Heart right ventricle (tissue), 16 donors: ENCODE measurements at regions not wholly inside any gene's neighbourhood (a gene's known extent, or its start where the extent isn't known, plus 50 kb on each side); places are given as distances from the start of the nearest gene placed in this dataset.

Experiments
- ATAC-seq, 8 donors: fragments of 200-7000 bp; cut with Tn5 transposase; one replicate each; pipeline ENCODE4 v1.9.1; 2020; ENCODE audit warnings: mild to moderate bottlenecking in 8 of 8, moderate library complexity in 8 of 8, moderate number of reproducible peaks in 1 of 8
- DNase-seq, 2 donors: peaks; one replicate each; pipeline ENCODE4 v3.0.0-alpha.2; 2020
- H3K27ac ChIP-seq, 10 donors: fragments of 200-600 bp; sonication (generic) in 2 of 10; one replicate each; pipeline versions ENCODE4 v1.5.0 to v1.8.0; 2020 to 2022; ENCODE audit warnings: mild to moderate bottlenecking in 3 of 10
- H3K27me3 ChIP-seq, 7 donors: fragments of 200-600 bp; one replicate each; pipeline ENCODE4 v1.8.0; 2021 to 2022; ENCODE audit warnings: mild to moderate bottlenecking in 2 of 7
- H3K36me3 ChIP-seq, 9 donors: fragments of 200-600 bp; sonication (generic) in 1 of 9; one replicate each; pipeline versions ENCODE4 v1.5.0 to v1.8.0; 2020 to 2022; ENCODE audit warnings: mild to moderate bottlenecking in 2 of 9
- H3K4me1 ChIP-seq, 9 donors: fragments of 200-600 bp; sonication (generic) in 1 of 9; one replicate each; pipeline versions ENCODE4 v1.5.0 to v1.8.0; 2020 to 2022; ENCODE audit warnings: mild to moderate bottlenecking in 4 of 9
- H3K4me3 ChIP-seq, 10 donors: fragments of 200-600 bp; sonication (generic) in 2 of 10; one replicate each; pipeline versions ENCODE4 v1.5.0 to v1.8.0; 2020 to 2022; ENCODE audit warnings: mild to moderate bottlenecking in 7 of 10, moderate library complexity in 2 of 10
- H3K9me3 ChIP-seq, 11 donors: fragments of 200-600 bp in 10 of 11; sonication (generic) in 2 of 11; one replicate each; pipeline versions ENCODE4 v1.5.0 to v1.8.0; 2013 to 2022; ENCODE audit warnings: mild to moderate bottlenecking in 2 of 11, control low read depth in 1 of 11, moderate library complexity in 1 of 11
- WGBS, 2 donors: extraction: QIAGEN DNeasy Blood & Tissue Kit; methylation state at CpG; one replicate each; pipeline ENCODE4 v1.1.7; 2013; ENCODE audit warnings: inconsistent platforms in 1 of 2; 5-methylcytosine and 5-hydroxymethylcytosine counted together
- intact Hi-C, 10 donors: fragments of 100-400 bp; cut with DNase I; formaldehyde crosslinking; loops; one replicate each; pipeline versions ENCODE4 v1.11.1 to v1.14.2; 2022
- TF ChIP-seq, protein P1 (sequence below), 9 donors: fragments of 200-600 bp; sonication (generic) in 2 of 9; IDR thresholded peaks; one replicate each; pipeline versions ENCODE4 v1.5.0 to v1.8.0; 2021 to 2022; ENCODE audit warnings: antibody characterized with exemption in 9 of 9, mild to moderate bottlenecking in 5 of 9, moderate library complexity in 1 of 9
- donor health status: Arrhythmogenic right ventricular cardiomyopathy.
- donor health status: ischemic (EF 13 %, LVEDD 7.1; RV severe dilation, severe dysfunction).
- donor health status: healthy with polysubstance abuse.
- donor health status: DM: no; HTN: yes; CAD: no.
- donor health status: DM: no; HTN: no; CAD: no.
- donor health status: ischemic (EF 25% LVEDD 6.9; RV normal size, moderate dysfunction).
- donor health status: ischemic (EF 25% LVEDD 5.7; RV mildly dilated, moderate dysfunction).
- donor health status: healthy.
- donor health status: DM: yes; HTN: yes; CAD: no.
- donor health status: Ischemic cardiomyopathy.
- donor health status: ischemic (EF 35%, LVEDD 5.7; RV mildly dilated, moderate dysfunction).
- donor health status: nonischemic (EF 11% LVEDD 7.7; RV severe dilation, severe dysfunction).
- donor health status: DM: yes; HTN: yes; CAD: no.
- donor health status: PGD.
- donor health status: ischemic (EF 29% LVEDD 5.4; RV normal size, mild dysfunction).
- donor health status: nonischemic (EF 23%, LVEDD 6.1; RV moderate dilation, normal function).

DNA sequence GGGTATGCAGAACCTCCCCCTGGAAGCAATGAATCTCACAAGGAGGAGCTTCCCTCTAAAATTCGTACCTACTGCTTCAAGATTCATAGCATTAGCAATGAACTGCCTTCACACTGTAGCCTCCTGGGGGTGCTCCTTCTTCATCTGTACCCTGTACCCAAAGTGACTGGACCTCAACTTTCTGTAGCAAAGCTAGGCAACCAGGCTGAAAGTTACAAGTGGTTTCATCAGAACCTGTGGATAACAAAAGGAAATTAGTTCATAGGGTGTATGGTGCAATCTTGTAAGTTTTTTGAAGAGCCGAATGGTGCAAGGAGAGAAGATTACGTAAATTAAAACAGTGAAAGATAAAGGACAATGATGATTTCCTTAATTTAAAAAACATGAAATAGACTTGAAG lies 1541.7 kb upstream of the FLRT2 start:
- intact Hi-C loops = no loop called here
- WGBS, 2 donors = 80 to 89% methylated on average over 3 of the region's 3 CpGs

DNA sequence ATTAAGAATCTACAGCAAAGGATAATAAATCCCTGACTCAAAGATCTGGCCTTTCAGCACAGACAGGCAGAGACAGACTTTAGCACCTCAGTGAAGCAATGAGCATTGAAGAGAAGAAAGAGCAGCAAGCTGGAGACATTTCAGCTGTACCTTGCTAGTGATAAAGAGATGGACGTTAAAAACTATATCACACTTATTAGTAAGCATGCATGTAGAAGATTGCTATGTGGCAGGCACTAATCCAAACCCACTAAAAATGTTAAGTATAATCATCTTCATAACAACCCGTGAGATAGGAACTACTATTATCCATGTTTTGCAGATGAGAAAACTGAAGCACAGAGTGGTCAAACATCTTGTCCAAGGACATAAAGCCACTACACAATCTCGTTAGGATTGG lies 1538.3 kb upstream of the FLRT2 start:
- Histone ChIP-seq H3K4me3 (no peak overlapping the region), H3K4me1 (no peaks in the 10 kb centered on the region), H3K27ac (no peak overlapping the region), H3K9me3 (peaks cover 0 to 3% (median 0%) of the 10 kb centered on the region in 11 donors), H3K36me3 (no peaks in the 10 kb centered on the region), H3K27me3 (no peaks in the 10 kb centered on the region)
- DNase-seq (no peak), ATAC-seq (no peak)
- WGBS, 2 donors = 75 to 77% methylated on average over 3 of the region's 3 CpGs
- TF ChIP-seq, protein P1, sequence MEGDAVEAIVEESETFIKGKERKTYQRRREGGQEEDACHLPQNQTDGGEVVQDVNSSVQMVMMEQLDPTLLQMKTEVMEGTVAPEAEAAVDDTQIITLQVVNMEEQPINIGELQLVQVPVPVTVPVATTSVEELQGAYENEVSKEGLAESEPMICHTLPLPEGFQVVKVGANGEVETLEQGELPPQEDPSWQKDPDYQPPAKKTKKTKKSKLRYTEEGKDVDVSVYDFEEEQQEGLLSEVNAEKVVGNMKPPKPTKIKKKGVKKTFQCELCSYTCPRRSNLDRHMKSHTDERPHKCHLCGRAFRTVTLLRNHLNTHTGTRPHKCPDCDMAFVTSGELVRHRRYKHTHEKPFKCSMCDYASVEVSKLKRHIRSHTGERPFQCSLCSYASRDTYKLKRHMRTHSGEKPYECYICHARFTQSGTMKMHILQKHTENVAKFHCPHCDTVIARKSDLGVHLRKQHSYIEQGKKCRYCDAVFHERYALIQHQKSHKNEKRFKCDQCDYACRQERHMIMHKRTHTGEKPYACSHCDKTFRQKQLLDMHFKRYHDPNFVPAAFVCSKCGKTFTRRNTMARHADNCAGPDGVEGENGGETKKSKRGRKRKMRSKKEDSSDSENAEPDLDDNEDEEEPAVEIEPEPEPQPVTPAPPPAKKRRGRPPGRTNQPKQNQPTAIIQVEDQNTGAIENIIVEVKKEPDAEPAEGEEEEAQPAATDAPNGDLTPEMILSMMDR (IDR thresholded peaks at IDR 0.05) = no peak
- intact Hi-C loops = no loop called here

More for the DNA sequence above, 1541.7 kb upstream of the FLRT2 start:
- no peaks in the 10 kb centered on the region for H3K27me3 ChIP-seq
- no peaks in the 10 kb centered on the region for H3K4me1 ChIP-seq
- peaks cover 0 to 11% (median 0%) of the 10 kb centered on the region in 11 donors for H3K9me3 ChIP-seq
- no peak for ATAC-seq
- no peak overlapping the region for H3K27ac ChIP-seq
- no peak for DNase-seq
- no peak overlapping the region for H3K4me3 ChIP-seq
- TF ChIP-seq, protein P1 (IDR thresholded peaks at IDR 0.05) = no peak
- no peaks in the 10 kb centered on the region for H3K36me3 ChIP-seq

GRCh38 chr14:83992857-83993256 lies 1537.1 kb upstream of the FLRT2 start:
- Histone ChIP-seq H3K9me3 (no peaks in the 10 kb centered on the region), H3K27me3 (no peaks in the 10 kb centered on the region), H3K4me1 (no peaks in the 10 kb centered on the region), H3K36me3 (no peaks in the 10 kb centered on the region), H3K27ac (no peak overlapping the region), H3K4me3 (no peak overlapping the region)
- DNase-seq (no peak), ATAC-seq (no peak)
- WGBS, 2 donors = 92 to 97% methylated on average over 3 of the region's 3 CpGs
- intact Hi-C loops = no loop called here
- TF ChIP-seq, protein P1 (IDR thresholded peaks at IDR 0.05) = no peak

- Histone ChIP-seq H3K36me3 (no peaks in the 10 kb centered on the region), H3K4me1 (no peaks in the 10 kb centered on the region), H3K4me3 (no peak overlapping the region), H3K27me3 (no peaks in the 10 kb centered on the region), H3K27ac (no peak overlapping the region), H3K9me3 (no peaks in the 10 kb centered on the region)
- TF ChIP-seq, protein P1 (IDR thresholded peaks at IDR 0.05) = no peak
- WGBS, 2 donors = 90 to 94% methylated on average over 2 of the region's 2 CpGs
- intact Hi-C loops = no loop called here
- ATAC-seq (no peak), DNase-seq (no peak)
Measured at GRCh38 chr14:83993545-83993944, 1536.4 kb upstream of the FLRT2 start.
